Gastrocnemius medialis (tissue), 4 donors: ENCODE measurements at regions not wholly inside any gene's neighbourhood (a gene's known extent, or its start where the extent isn't known, plus 50 kb on each side); places are given as distances from the start of the nearest gene placed in this dataset.

Experiments used
- ATAC-seq, 2 donors: fragments of 150-250 bp; one replicate each; pipeline ENCODE4 v1.9.1; 2016
- DNase-seq, 2 donors: peaks; one replicate each; pipeline ENCODE4 v3.0.0-alpha.2; 2019
- H3K27ac ChIP-seq, 4 donors: fragments of 200-600 bp; sonication (generic); 1 replicate in 1 of 4; 2 replicates in 3 of 4; pipeline ENCODE4 v1.5.1; 2016 to 2018; ENCODE audit warnings: mild to moderate bottlenecking in 2 of 4, moderate library complexity in 1 of 4
- H3K27me3 ChIP-seq, 3 donors: fragments of 200-600 bp; sonication (generic) in 2 of 3; 1 replicate in 1 of 3; 2 replicates in 2 of 3; pipeline versions ENCODE4 v1.5.1 to v1.6.0; 2016 to 2019; ENCODE audit warnings: mild to moderate bottlenecking in 1 of 3, moderate library complexity in 1 of 3
- H3K36me3 ChIP-seq, 2 donors: fragments of 200-600 bp; sonication (generic) in 1 of 2; one replicate each; pipeline ENCODE4 v1.5.1; 2017 to 2018
- H3K4me1 ChIP-seq, 2 donors: fragments of 200-600 bp; sonication (generic) in 1 of 2; one replicate each; pipeline ENCODE4 v1.5.1; 2016 to 2017; ENCODE audit warnings: mild to moderate bottlenecking in 2 of 2
- H3K4me3 ChIP-seq, 4 donors: fragments of 200-600 bp; sonication (generic) in 3 of 4; 1 replicate in 1 of 4; 2 replicates in 3 of 4; pipeline ENCODE4 v1.5.1; 2016 to 2019; ENCODE audit warnings: mild to moderate bottlenecking in 2 of 4
- H3K9me3 ChIP-seq, 3 donors: fragments of 200-600 bp; sonication (generic) in 2 of 3; 1 replicate in 1 of 3; 2 replicates in 2 of 3; pipeline ENCODE4 v1.5.1; 2016 to 2019
- CTCF ChIP-seq, 5 experiments: fragments of 450-650 bp in 3 of 5; fragments of 200-600 bp in 2 of 5; sonication (generic) in 2 of 5; IDR thresholded peaks in 4 of 5; conservative IDR thresholded peaks in 1 of 5; 1 replicate in 4 of 5; 2 replicates in 1 of 5; pipeline ENCODE4 v1.5.1; 2016 to 2019; ENCODE audit warnings: antibody characterized with exemption in 5 of 5, mild to moderate bottlenecking in 3 of 5, moderate library complexity in 3 of 5
- POLR2A ChIP-seq, 2 donors: fragments of 450-650 bp; IDR thresholded peaks; one replicate each; pipeline ENCODE4 v1.6.1; 2017; ENCODE audit warnings: antibody characterized with exemption in 2 of 2, mild to moderate bottlenecking in 2 of 2, moderate library complexity in 2 of 2
- in situ Hi-C, 4 donors: fragments of 200-750 bp; cut with MboI; loops; one replicate each; pipeline versions ENCODE4 v1.15.0 to v1.8.0; 2017; ENCODE audit warnings: low sequenced_read_pairs in 4 of 4
- intact Hi-C: fragments of 100-400 bp; cut with DNase I; formaldehyde crosslinking; loops from one replicate; pipeline ENCODE4 v1.15.1; 2023; ENCODE audit warnings: low total_unique reads

- ATAC-seq, result no peak
- Histone ChIP-seq H3K36me3 (no peaks in the 10 kb centered on the region), H3K4me3 (no peak overlapping the region), H3K27me3 (no peaks in the 10 kb centered on the region), H3K27ac (no peak overlapping the region), H3K9me3 (no peaks in the 10 kb centered on the region), H3K4me1 (no peaks in the 10 kb centered on the region)
- DNase-seq, result no peak
- intact Hi-C loops, result no loop called here
- no peak for TF ChIP-seq CTCF (IDR thresholded peaks at IDR 0.05 in 4 of 5, conservative IDR thresholded peaks at IDR 0.05 in 1 of 5)
- no peak for TF ChIP-seq POLR2A (IDR thresholded peaks at IDR 0.05)
- in situ Hi-C loops, result no loop called here
These were observed 1353.0 kb upstream of the SEL1L start for GRCh38 chr14:82886670-82887069.

GRCh38 chr14:82889701-82890100, 1356.0 kb upstream of the SEL1L start:
- no peaks in the 10 kb centered on the region for H3K4me1 ChIP-seq
- DNase-seq, result no peak
- no peaks in the 10 kb centered on the region for H3K27me3 ChIP-seq
- no peak overlapping the region for H3K4me3 ChIP-seq
- no peak overlapping the region for H3K27ac ChIP-seq
- H3K9me3 ChIP-seq, result no peaks in the 10 kb centered on the region
- intact Hi-C loops (no loop called here), in situ Hi-C loops (no loop called here)
- ATAC-seq, result no peak
- TF ChIP-seq CTCF (IDR thresholded peaks at IDR 0.05 in 4 of 5, conservative IDR thresholded peaks at IDR 0.05 in 1 of 5) (no peak), POLR2A (IDR thresholded peaks at IDR 0.05) (no peak)
- H3K36me3 ChIP-seq, result no peaks in the 10 kb centered on the region

- no peak for ATAC-seq
- in situ Hi-C loops (no loop called here), intact Hi-C loops (no loop called here)
These were observed 1362.8 kb upstream of the SEL1L start for GRCh38 chr14:82896476-82896875.

GRCh38 chr14:82897469-82898308, 1364.0 kb upstream of the SEL1L start:
- TF ChIP-seq POLR2A (IDR thresholded peaks at IDR 0.05) (no peak), CTCF (IDR thresholded peaks at IDR 0.05 in 4 of 5, conservative IDR thresholded peaks at IDR 0.05 in 1 of 5) (no peak)
- Histone ChIP-seq H3K27ac (no peak overlapping the region), H3K4me3 (no peak overlapping the region), H3K9me3 (no peaks in the 10 kb centered on the region), H3K4me1 (no peaks in the 10 kb centered on the region), H3K27me3 (no peaks in the 10 kb centered on the region), H3K36me3 (no peaks in the 10 kb centered on the region)
- DNase-seq (no peak), ATAC-seq (no peak)
- intact Hi-C loops, result no loop called here
- in situ Hi-C loops, result no loop called here

More at GRCh38 chr14:82896476-82896875, 1362.8 kb upstream of the SEL1L start:
- no peak for TF ChIP-seq POLR2A (IDR thresholded peaks at IDR 0.05)
- TF ChIP-seq CTCF (IDR thresholded peaks at IDR 0.05 in 4 of 5, conservative IDR thresholded peaks at IDR 0.05 in 1 of 5), result no peak
- Histone ChIP-seq H3K36me3 (no peaks in the 10 kb centered on the region), H3K4me1 (no peaks in the 10 kb centered on the region), H3K27me3 (no peaks in the 10 kb centered on the region), H3K4me3 (no peak overlapping the region), H3K27ac (no peak overlapping the region), H3K9me3 (no peaks in the 10 kb centered on the region)
- DNase-seq, result no peak
